HCT116 (cell line): ENCODE measurements at regions not wholly inside any gene's neighbourhood (a gene's known extent, or its start where the extent isn't known, plus 50 kb on each side); places are given as distances from the start of the nearest gene placed in this dataset.

Experiments used
- ATAC-seq: fragments of 200-7000 bp; cut with Tn5 transposase; 2 replicates; pipeline ENCODE4 v1.9.1; 2020; ENCODE audit warnings: mild to moderate bottlenecking, moderate library complexity
- BruUV-seq: library from RNA; stranded (reverse); fragments of 400-500 nt; replicated peaks from 2 replicates; lab custom pipeline; 2021; lab: Mats Ljungman, UMichigan
- CTCF ChIA-PET: fragments of 300-600 bp; sonication (Branson Sonifier 250); formaldehyde crosslinking; loops from one replicate; lab custom pipeline; 2021; ENCODE audit warnings: antibody characterized with exemption; lab: Charles Lee
- POLR2A ChIA-PET: fragments of 300-600, 350-600 bp; sonication (Branson Sonifier 250); formaldehyde crosslinking; loops from one replicate; lab custom pipeline; 2021; ENCODE audit warnings: antibody characterized with exemption; lab: Charles Lee
- RAD21 ChIA-PET, 2 experiments: fragments of 300-600 bp; sonication (Branson Sonifier 250); formaldehyde crosslinking; loops; one replicate each; lab custom pipeline; 2023; ENCODE audit warnings: low total read pairs in 2 of 2; ENCODE audit not compliant: uncharacterized antibody in 2 of 2, unreplicated experiment in 2 of 2, low non-redundant PET in 1 of 2; lab: Charles Lee
- DNase-seq: peaks from one replicate; pipeline ENCODE4 v3.0.0-alpha.2; 2010; ENCODE audit warnings: low read depth, low spot score
- H2AFZ ChIP-seq: fragments of 200-600 bp; shearing (Covaris generic), sonication (generic); 2 replicates; pipeline ENCODE4 v1.6.1; 2017; ENCODE audit warnings: low read depth, mixed run types, mixed read lengths, antibody characterized with exemption, low read length; ENCODE audit not compliant: poor library complexity, severe bottlenecking
- H3K27ac ChIP-seq: 2 replicates; pipeline ENCODE4 v1.5.1; 2012; ENCODE audit warnings: low read depth, low read length
- H3K27me3 ChIP-seq: fragments of 200-600 bp; sonication (generic); 2 replicates; pipeline ENCODE4 v1.6.1; 2016; ENCODE audit warnings: mixed run types, low read length, mixed read lengths; ENCODE audit not compliant: insufficient read depth
- H3K36me3 ChIP-seq, 2 experiments: fragments of 200-500 bp in 1 of 2; fragments of 200-600 bp in 1 of 2; sonication (Bioruptor generic) in 1 of 2; sonication (generic) in 1 of 2; 2 replicates each; pipeline versions ENCODE4 v1.5.1 to v1.6.1; 2014 to 2016; ENCODE audit warnings: low read length in 2 of 2, inconsistent platforms in 1 of 2, mixed read lengths in 1 of 2, mixed run types in 1 of 2; ENCODE audit not compliant: insufficient read depth in 2 of 2, control insufficient read depth in 1 of 2
- H3K4me1 ChIP-seq, 2 experiments: fragments of 200-600 bp in 1 of 2; sonication (generic) in 1 of 2; 2 replicates each; pipeline versions ENCODE4 v1.5.1 to v1.6.1; 2012 to 2017; ENCODE audit warnings: low read length in 2 of 2, inconsistent platforms in 1 of 2, mild to moderate bottlenecking in 1 of 2, mixed read lengths in 1 of 2, mixed run types in 1 of 2, moderate library complexity in 1 of 2; ENCODE audit not compliant: insufficient read depth in 2 of 2, control insufficient read depth in 1 of 2
- H3K4me2 ChIP-seq: fragments of 200-600 bp; sonication (generic); 2 replicates; pipeline ENCODE4 v1.6.1; 2017; ENCODE audit warnings: mixed run types, low read length, mixed read lengths
- H3K4me3 ChIP-seq, 2 experiments: fragments of 200-600 bp in 1 of 2; sonication (generic) in 1 of 2; replicated peaks in 1 of 2; 2 replicates each; pipeline ENCODE4 v1.5.1; 2011 to 2016; ENCODE audit warnings: low read length in 2 of 2, control low read depth in 1 of 2, low read depth in 1 of 2, mild to moderate bottlenecking in 1 of 2, mixed read lengths in 1 of 2, mixed run types in 1 of 2
- H3K79me2 ChIP-seq: fragments of 200-600 bp; sonication (generic); 2 replicates; pipeline ENCODE4 v1.6.1; 2017; ENCODE audit warnings: mild to moderate bottlenecking, mixed run types, low read length, moderate library complexity, mixed read lengths; ENCODE audit not compliant: insufficient read depth
- H3K9ac ChIP-seq: fragments of 200-600 bp; sonication (generic); 2 replicates; pipeline ENCODE4 v1.6.1; 2016; ENCODE audit warnings: low read length, mixed read lengths
- H3K9me2 ChIP-seq: fragments of 200-600 bp; sonication (generic), shearing (Covaris generic); 2 replicates; pipeline ENCODE4 v1.6.1; 2017; ENCODE audit warnings: mixed run types, mild to moderate bottlenecking, moderate library complexity; ENCODE audit not compliant: insufficient read depth
- H3K9me3 ChIP-seq, 2 experiments: fragments of 200-500 bp in 1 of 2; fragments of 200-600 bp in 1 of 2; sonication (Bioruptor generic) in 1 of 2; sonication (generic) in 1 of 2; 2 replicates each; pipeline ENCODE4 v1.6.1; 2014 to 2017; ENCODE audit warnings: low read length in 2 of 2, mixed read lengths in 2 of 2, inconsistent platforms in 1 of 2, low read depth in 1 of 2, mild to moderate bottlenecking in 1 of 2, mixed run types in 1 of 2, moderate library complexity in 1 of 2; ENCODE audit not compliant: control insufficient read depth in 1 of 2, insufficient read depth in 1 of 2
- H4K20me1 ChIP-seq: fragments of 200-600 bp; sonication (generic), shearing (Covaris generic); 2 replicates; pipeline ENCODE4 v1.6.1; 2017; ENCODE audit warnings: mixed run types, mild to moderate bottlenecking, moderate library complexity; ENCODE audit not compliant: insufficient read depth
- FOSL1 ChIP-seq: IDR thresholded peaks from 2 replicates; pipeline ENCODE4 v1.6.1; 2012; ENCODE audit warnings: low read depth
- JUND ChIP-seq: IDR thresholded peaks from 2 replicates; pipeline ENCODE4 v1.6.1; 2012
- POLR2AphosphoS5 ChIP-seq: IDR thresholded peaks from 2 replicates; pipeline ENCODE4 v1.6.1; 2011; ENCODE audit warnings: mild to moderate bottlenecking, low read depth, low read length, moderate library complexity
- REST ChIP-seq: IDR thresholded peaks from 2 replicates; pipeline ENCODE4 v1.6.1; 2012; ENCODE audit warnings: low read depth
- SP1 ChIP-seq: IDR thresholded peaks from 2 replicates; pipeline ENCODE4 v1.6.1; 2012; ENCODE audit warnings: low read depth
- SRF ChIP-seq: IDR thresholded peaks from 2 replicates; pipeline ENCODE4 v1.6.1; 2012; ENCODE audit warnings: low read depth
- TCF7L2 ChIP-seq: IDR thresholded peaks from 2 replicates; pipeline ENCODE4 v1.7.0; 2011; ENCODE audit warnings: borderline replicate concordance, inconsistent platforms; ENCODE audit not compliant: insufficient read depth, insufficient read length; ENCODE audit errors: extremely low read depth
- ZBTB33 ChIP-seq: IDR thresholded peaks from 2 replicates; pipeline ENCODE4 v1.6.1; 2011; ENCODE audit warnings: mild to moderate bottlenecking, low read length, moderate library complexity; ENCODE audit not compliant: insufficient replicate concordance; ENCODE audit errors: extremely low read depth
- ZFX ChIP-seq: fragments of 450-650 bp; IDR thresholded peaks from 2 replicates; pipeline ENCODE4 v1.6.1; 2017
- intact Hi-C: fragments of 100-400 bp; cut with micrococcal nuclease; formaldehyde crosslinking; loops from 2 replicates; pipeline ENCODE4 v1.10.0; 2022

- no peak for TF ChIP-seq ZBTB33
These were observed 285.8 kb upstream of the RASA1 start (continued) for GRCh38 chr5:86981898-86982297.

- ChIA-PET CTCF (interaction anchor here (0.7 to 2.0 kb wide), 2 partner anchors 15 to 30 kb away, joined by 3 to 6 read pairs; no protein-coding TSS in a partner anchor), POLR2A (interaction anchor here (1.3 kb wide), 1 partner anchor 10 kb away, joined by 3 read pairs; no protein-coding TSS in a partner anchor), RAD21 (no interaction called here)
- Histone ChIP-seq H3K9me2 (no peaks in the 10 kb centered on the region), H3K9ac (no peak overlapping the region), H2AFZ (no peak overlapping the region), H3K4me1 (peaks cover 0 to 10% of the 10 kb centered on the region in 2 experiments; a peak in 2 of 4 replicates), H3K4me2 (no peak overlapping the region), H4K20me1 (no peaks in the 10 kb centered on the region), H3K36me3 (no peaks in the 10 kb centered on the region), H3K27me3 (no peaks in the 10 kb centered on the region), H3K27ac (no peak overlapping the region), H3K4me3 (no peak overlapping the region), H3K79me2 (no peaks in the 10 kb centered on the region), H3K9me3 (no peaks in the 10 kb centered on the region)
- no peak for ATAC-seq
- no peak for DNase-seq
- BruUV-seq: no TSS peak
- TF ChIP-seq SP1: no peak
- TF ChIP-seq REST: no peak
- TF ChIP-seq SRF: no peak
- TF ChIP-seq POLR2AphosphoS5: no peak
- no peak for TF ChIP-seq FOSL1
- TF ChIP-seq TCF7L2: no peak
- TF ChIP-seq JUND: no peak
- no peak for TF ChIP-seq ZFX
- intact Hi-C loops: no loop called here
These were observed 284.5 kb upstream of the RASA1 start for GRCh38 chr5:86983208-86983607.
